ENCODE measurements at regions not wholly inside any gene's neighbourhood (a gene's known extent, or its start where the extent isn't known, plus 50 kb on each side); places are given as distances from the start of the nearest gene placed in this dataset.

- no peak for TF ChIP-seq CTCF (IDR thresholded peaks at IDR 0.05; ENCODE audit: insufficient read depth, low read length, severe bottlenecking)
- Histone ChIP-seq H3K27me3 (ENCODE audit: control insufficient read depth, insufficient read depth, low read length) (no peaks in the 10 kb centered on the region), H3K4me3 (ENCODE audit: low read depth, low read length) (no peak overlapping the region), H3K36me3 (ENCODE audit: control insufficient read depth, insufficient read depth, low read length) (no peaks in the 10 kb centered on the region)
- no peak for FAIRE-seq
- DNase-seq (ENCODE audit: low read depth): no peak
These were observed 626.4 kb downstream of the BRD1 start for GRCh38 chr22:49201046-49201970.

- DNase-seq (ENCODE audit: low read depth) (no peak), FAIRE-seq (no peak)
- Histone ChIP-seq H3K36me3 (ENCODE audit: control insufficient read depth, insufficient read depth, low read length) (no peaks in the 10 kb centered on the region), H3K4me3 (ENCODE audit: low read depth, low read length) (no peak overlapping the region), H3K27me3 (ENCODE audit: control insufficient read depth, insufficient read depth, low read length) (no peaks in the 10 kb centered on the region)
- no peak for TF ChIP-seq CTCF (IDR thresholded peaks at IDR 0.05; ENCODE audit: insufficient read depth, low read length, severe bottlenecking)
These were observed 628.4 kb downstream of the BRD1 start for GRCh38 chr22:49199224-49199623.

- no peak for FAIRE-seq
- no peak overlapping the region for H3K4me3 ChIP-seq (ENCODE audit: low read depth, low read length)
- H3K36me3 ChIP-seq (ENCODE audit: control insufficient read depth, insufficient read depth, low read length): no peaks in the 10 kb centered on the region
- no peaks in the 10 kb centered on the region for H3K27me3 ChIP-seq (ENCODE audit: control insufficient read depth, insufficient read depth, low read length)
- no peak for DNase-seq (ENCODE audit: low read depth)
- no peak for TF ChIP-seq CTCF (IDR thresholded peaks at IDR 0.05; ENCODE audit: insufficient read depth, low read length, severe bottlenecking)
These were observed 629.0 kb downstream of the BRD1 start for GRCh38 chr22:49198705-49199084.

GRCh38 chr22:49197986-49198704 is 629.5 kb downstream of the BRD1 start:
- no peak for DNase-seq (ENCODE audit: low read depth)
- no peak for FAIRE-seq
- TF ChIP-seq CTCF (IDR thresholded peaks at IDR 0.05; ENCODE audit: insufficient read depth, low read length, severe bottlenecking): no peak
- H3K4me3 ChIP-seq (ENCODE audit: low read depth, low read length): no peak overlapping the region
- no peaks in the 10 kb centered on the region for H3K36me3 ChIP-seq (ENCODE audit: control insufficient read depth, insufficient read depth, low read length)
- no peaks in the 10 kb centered on the region for H3K27me3 ChIP-seq (ENCODE audit: control insufficient read depth, insufficient read depth, low read length)

GRCh38 chr22:49197505-49197904 is 630.2 kb downstream of the BRD1 start:
- Histone ChIP-seq H3K4me3 (ENCODE audit: low read depth, low read length) (no peak overlapping the region), H3K36me3 (ENCODE audit: control insufficient read depth, insufficient read depth, low read length) (no peaks in the 10 kb centered on the region), H3K27me3 (ENCODE audit: control insufficient read depth, insufficient read depth, low read length) (no peaks in the 10 kb centered on the region)
- DNase-seq (ENCODE audit: low read depth) (no peak), FAIRE-seq (no peak)
- TF ChIP-seq CTCF (IDR thresholded peaks at IDR 0.05; ENCODE audit: insufficient read depth, low read length, severe bottlenecking): no peak

Data from bronchial epithelial cell (primary cell).